ENCODE measurements at regions not wholly inside any gene's neighbourhood (a gene's known extent, or its start where the extent isn't known, plus 50 kb on each side); places are given as distances from the start of the nearest gene placed in this dataset.

DNA sequence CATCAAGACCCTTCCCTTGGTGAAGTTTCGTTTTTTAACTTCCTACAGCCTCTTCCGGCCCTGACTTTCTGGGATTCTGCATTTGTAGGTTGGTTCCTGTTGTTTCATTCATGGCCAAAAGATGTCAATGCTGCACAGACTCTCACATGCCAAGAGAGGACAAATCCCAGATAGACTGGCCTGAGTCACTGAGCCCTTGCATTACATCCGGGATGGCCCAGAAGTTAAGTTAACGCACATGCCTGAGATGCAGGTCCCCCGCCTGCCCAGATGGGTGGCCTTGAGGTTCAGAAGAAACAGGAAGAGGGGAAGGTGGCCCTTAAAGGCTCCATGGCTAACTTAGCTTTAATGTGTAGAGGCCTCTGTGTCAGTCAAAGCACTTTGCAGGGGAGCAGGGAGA, 51.6 kb upstream of the SRGAP3 start:
- DNase-seq (ENCODE audit: low spot score), result peak; percentile 22
- in situ Hi-C loops (cut with HindIII; ENCODE audit: low sequenced_read_pairs), result no loop called here

GRCh38 chr3:9301798-9302197, 52.4 kb upstream of the SRGAP3 start:
- DNase-seq (ENCODE audit: low spot score), result peak; percentile 34
- in situ Hi-C loops (cut with HindIII; ENCODE audit: low sequenced_read_pairs), result no loop called here

DNA sequence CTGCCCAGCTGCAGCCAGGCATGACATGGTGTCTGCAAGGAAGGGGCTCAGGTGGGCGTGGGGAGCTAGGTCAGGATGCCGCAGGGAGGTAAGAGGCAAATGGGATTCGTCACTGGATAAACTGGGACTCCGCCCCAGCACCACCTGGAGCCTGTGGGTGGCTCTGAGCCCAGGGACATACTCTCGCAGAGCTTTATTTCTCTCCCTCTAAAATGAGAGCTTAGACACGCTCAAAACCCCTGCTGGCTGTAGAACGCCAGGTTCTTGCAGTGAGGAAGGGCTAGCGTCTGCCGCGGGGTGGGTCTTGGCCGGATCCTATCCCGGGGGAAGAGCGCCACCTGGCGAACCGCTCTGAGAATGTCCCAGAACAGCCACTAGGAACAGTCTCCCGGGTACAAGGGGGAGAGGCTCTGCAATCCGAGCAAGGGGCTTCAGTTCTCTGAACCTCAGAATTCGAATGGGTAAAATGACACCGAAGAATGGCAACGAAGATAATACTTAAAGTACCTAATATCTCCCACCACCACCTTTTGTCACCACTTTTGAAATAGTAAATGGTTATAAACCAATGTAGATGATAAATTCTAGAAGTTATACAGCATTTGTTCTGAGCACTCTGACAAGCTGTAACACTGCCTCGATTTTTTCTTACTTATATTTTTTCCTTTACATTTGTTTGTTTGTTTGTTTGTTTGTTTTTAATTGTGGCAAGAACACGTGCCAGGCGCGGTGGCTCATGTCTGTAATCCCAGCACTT, 53.2 kb upstream of the SRGAP3 start:
- DNase-seq (ENCODE audit: low spot score), result peak; percentile 95
- in situ Hi-C loops (cut with HindIII; ENCODE audit: low sequenced_read_pairs), result no loop called here

GRCh38 chr3:9308298-9308990, 54.4 kb upstream of the THUMPD3 start:
- no peak for DNase-seq (ENCODE audit: low spot score)
- in situ Hi-C loops (cut with HindIII; ENCODE audit: low sequenced_read_pairs), result no loop called here

DNA sequence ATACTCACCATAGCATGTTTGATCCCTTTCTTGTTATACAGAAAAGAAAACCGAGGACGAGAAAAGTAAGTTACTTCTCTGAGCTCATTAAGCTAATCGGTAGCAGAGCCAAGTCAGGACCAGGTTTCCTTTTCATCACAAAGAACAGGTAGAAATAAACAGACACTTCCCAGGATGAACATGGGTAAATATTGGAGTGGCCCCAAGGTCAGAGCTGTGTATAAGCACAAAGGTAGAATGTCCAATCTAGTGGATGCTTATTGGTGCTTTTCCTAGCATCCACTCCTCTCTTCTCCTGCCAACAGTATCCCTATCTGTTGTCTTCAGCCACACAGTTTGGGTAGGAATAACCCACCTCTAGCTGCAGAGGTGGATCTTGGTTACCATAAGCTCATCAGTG, 52.8 kb upstream of the THUMPD3 start:
- in situ Hi-C loops (cut with HindIII; ENCODE audit: low sequenced_read_pairs), result no loop called here

GRCh38 chr3:9311228-9311627, 51.6 kb upstream of the THUMPD3 start:
- in situ Hi-C loops (cut with HindIII; ENCODE audit: low sequenced_read_pairs), result no loop called here
- no peak for DNase-seq (ENCODE audit: low spot score)

More for the DNA sequence above, 52.8 kb upstream of the THUMPD3 start:
- no peak for DNase-seq (ENCODE audit: low spot score)

Data from G401 (cell line).